ENCODE measurements at regions not wholly inside any gene's neighbourhood (a gene's known extent, or its start where the extent isn't known, plus 50 kb on each side); places are given as distances from the start of the nearest gene placed in this dataset.
"Not testable (repeated sequence)": the region's sequence is repeated elsewhere in the genome, so short reads cannot be mapped to it uniquely, and the experiment has no call there.

DNA sequence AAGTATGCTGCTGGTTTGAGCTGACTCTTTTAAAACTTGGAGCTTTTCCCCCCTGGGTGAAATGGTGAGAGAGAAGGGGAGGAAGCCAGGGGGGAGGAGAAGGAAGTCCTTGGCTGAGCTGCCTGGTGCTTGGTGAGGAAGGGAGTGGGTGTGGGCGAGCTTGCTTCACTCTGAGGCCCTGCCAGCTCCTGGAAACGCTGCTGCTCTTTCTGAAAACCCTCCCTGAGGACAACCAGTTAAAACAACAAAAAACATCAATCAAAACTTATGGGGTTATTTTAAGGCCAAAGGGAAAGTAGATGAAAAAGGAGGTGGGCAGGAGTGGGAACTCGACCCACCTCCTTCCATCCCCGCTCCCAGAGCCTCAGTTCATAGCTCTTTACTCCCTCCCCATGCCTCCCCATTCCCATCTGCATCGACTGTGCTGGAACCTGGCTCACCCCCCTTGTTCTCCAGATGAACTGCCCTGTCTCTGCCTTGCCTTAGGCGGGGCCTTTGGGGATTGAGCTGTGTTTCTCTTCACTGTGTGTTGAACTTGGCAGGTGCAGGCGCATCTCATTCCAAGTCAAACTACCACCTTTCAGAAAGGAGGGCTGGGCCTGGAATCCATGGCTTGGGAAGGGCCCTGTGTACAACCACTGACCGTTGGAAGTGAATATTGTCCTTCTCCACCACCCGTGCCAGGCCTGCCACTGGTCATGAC is 166.1 kb downstream of the ZNF621 start:
- TF ChIP-seq, protein P1, sequence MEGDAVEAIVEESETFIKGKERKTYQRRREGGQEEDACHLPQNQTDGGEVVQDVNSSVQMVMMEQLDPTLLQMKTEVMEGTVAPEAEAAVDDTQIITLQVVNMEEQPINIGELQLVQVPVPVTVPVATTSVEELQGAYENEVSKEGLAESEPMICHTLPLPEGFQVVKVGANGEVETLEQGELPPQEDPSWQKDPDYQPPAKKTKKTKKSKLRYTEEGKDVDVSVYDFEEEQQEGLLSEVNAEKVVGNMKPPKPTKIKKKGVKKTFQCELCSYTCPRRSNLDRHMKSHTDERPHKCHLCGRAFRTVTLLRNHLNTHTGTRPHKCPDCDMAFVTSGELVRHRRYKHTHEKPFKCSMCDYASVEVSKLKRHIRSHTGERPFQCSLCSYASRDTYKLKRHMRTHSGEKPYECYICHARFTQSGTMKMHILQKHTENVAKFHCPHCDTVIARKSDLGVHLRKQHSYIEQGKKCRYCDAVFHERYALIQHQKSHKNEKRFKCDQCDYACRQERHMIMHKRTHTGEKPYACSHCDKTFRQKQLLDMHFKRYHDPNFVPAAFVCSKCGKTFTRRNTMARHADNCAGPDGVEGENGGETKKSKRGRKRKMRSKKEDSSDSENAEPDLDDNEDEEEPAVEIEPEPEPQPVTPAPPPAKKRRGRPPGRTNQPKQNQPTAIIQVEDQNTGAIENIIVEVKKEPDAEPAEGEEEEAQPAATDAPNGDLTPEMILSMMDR (IDR thresholded peaks at IDR 0.05; ENCODE audit: borderline replicate concordance, insufficient read depth, low read depth, low read length): no peak
- H3K4me3 ChIP-seq (ENCODE audit: low read depth, low read length): no peak overlapping the region

DNA sequence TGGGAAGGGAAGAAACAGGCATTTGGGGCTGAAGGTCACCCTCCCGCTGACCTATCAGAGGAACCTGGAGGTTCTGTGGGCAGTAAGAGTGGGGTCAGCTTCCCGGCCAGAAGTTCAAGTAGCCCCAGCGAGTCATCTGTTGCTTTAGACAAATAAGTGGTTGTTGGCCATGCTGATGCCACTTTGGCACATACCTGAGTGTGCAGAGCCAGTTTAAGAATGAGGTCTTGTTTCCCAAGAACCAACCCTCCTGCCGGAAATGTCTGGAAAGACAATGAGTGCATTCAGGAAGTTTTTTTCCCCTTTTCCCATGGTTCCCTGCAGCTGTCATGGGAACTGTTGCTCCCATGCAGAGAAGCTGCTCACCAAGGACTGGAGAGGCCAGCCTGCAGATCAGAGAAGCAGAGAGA is 166.7 kb downstream of the ZNF621 start:
- no peak overlapping the region for H3K4me3 ChIP-seq (ENCODE audit: low read depth, low read length)
- TF ChIP-seq, protein P1 (IDR thresholded peaks at IDR 0.05; ENCODE audit: borderline replicate concordance, insufficient read depth, low read depth, low read length): no peak

DNA sequence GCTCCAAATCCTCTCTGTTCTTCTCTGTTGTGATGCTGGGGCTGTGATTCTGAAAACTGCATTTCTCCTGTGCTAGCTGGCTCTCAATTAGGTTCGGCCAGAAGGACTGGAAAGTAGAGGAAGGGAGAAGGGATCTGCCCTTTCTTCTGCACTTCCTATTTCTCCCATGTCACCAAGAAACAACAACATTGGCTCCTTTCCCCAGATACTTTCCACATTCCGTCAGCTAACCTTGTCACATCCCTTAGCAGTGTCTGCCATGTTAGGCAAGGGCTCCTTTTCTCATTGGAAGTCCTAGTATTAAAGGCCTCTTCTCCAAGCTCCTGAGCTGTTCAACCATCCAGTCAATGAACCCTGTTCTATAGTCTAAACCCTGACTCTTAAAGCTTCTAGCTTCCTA is 171.1 kb downstream of the ZNF621 start:
- TF ChIP-seq, protein P1 (IDR thresholded peaks at IDR 0.05; ENCODE audit: borderline replicate concordance, insufficient read depth, low read depth, low read length): no peak

DNA sequence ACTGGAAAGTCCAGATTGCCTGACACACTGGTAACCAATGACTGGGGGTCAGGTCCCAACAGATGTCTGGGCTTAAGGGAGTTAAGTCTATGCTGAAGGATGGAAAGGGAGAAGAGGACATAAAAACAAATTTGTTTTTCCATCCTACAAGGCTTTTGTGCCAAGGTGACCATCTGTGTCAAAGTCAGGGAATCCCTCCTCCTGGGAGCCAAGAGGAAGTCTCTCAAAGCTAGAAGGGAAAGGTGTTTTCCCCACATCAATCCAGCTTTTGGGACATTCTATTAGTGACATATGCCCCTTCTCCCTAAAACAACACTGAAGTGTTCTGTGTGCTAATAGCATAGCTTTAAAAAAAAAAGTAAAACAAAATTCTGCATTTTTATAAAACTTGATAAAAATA is 173.9 kb downstream of the ZNF621 start:
- not testable (repeated sequence) for H3K4me3 ChIP-seq (ENCODE audit: low read depth, low read length)

More for the DNA sequence above, 171.1 kb downstream of the ZNF621 start:
- H3K4me3 ChIP-seq (ENCODE audit: low read depth, low read length): no peak overlapping the region

DNA sequence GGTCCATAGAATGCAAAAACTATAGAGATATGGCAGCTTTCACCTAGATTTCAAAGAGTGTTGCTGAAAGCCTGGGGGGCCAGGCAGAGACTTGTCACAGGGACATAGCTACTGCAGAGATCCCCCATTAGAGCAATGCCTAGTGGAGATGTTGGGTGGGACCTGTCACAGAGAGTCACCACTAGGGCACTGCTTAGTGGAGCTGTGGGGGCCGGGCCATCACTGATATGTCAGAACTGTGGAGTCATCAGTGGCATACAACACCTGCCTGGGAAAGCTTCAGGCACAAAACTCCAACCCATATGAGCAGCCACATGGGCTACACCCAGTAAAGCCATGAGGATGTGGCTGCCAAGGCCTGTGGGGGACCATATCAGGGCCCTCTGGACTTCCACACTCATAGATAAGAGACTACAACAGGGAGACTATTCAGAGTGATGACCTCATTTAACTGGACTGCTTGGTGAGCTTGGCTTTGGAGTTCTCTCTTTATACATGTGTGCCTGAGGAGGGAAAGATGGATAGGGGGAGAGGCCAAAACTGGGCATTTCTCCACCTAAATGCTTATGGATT is 176.3 kb downstream of the ZNF621 start:
- TF ChIP-seq, protein P1 (IDR thresholded peaks at IDR 0.05; ENCODE audit: borderline replicate concordance, insufficient read depth, low read depth, low read length): no peak
- H3K4me3 ChIP-seq (ENCODE audit: low read depth, low read length): no peak overlapping the region

DNA sequence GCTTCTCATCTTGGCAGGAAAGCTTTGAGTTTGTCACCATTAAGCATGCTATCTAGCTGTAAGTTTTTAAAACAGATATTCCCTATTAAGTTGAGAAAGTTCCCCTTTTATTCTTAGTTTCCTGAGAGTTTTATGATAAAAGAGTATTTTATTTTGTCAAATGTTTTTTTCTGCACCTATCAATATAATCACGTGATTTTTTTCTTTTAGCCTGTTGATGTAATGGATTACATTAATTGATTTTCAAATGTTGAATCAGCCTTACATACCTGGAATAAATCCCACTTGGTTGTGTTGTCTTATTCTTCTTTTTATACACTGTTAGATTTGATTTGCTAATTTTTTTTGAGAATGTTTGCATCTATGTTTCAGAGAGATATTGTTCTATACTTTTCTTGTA is 179.5 kb downstream of the ZNF621 start:
- TF ChIP-seq, protein P1 (IDR thresholded peaks at IDR 0.05; ENCODE audit: borderline replicate concordance, insufficient read depth, low read depth, low read length): no peak
- H3K4me3 ChIP-seq (ENCODE audit: low read depth, low read length): no peak overlapping the region

DNA sequence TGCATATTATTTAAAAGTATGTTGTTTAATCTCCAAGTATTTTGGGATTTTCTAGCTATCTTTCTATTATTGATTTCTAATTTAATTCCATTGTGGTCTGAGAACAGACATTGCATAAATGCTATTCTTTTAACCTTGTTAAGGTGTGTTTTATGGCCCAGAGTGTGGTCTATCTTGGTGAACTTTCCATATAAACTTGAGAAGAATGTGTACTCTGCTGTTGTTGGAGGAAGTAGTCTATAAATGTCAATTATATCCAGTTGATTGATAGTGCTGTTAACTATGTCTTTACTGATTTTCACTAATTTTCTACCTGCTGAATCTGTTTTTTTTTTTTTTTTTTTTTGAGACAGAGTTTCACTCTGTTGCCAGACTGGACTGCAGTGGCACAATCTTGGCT is 180.9 kb downstream of the ZNF621 start:
- TF ChIP-seq, protein P1 (IDR thresholded peaks at IDR 0.05; ENCODE audit: borderline replicate concordance, insufficient read depth, low read depth, low read length): no peak
- H3K4me3 ChIP-seq (ENCODE audit: low read depth, low read length): no peak overlapping the region

All from GM12875 (cell line).